ENCODE measurements at regions not wholly inside any gene's neighbourhood (a gene's known extent, or its start where the extent isn't known, plus 50 kb on each side); places are given as distances from the start of the nearest gene placed in this dataset.

DNA sequence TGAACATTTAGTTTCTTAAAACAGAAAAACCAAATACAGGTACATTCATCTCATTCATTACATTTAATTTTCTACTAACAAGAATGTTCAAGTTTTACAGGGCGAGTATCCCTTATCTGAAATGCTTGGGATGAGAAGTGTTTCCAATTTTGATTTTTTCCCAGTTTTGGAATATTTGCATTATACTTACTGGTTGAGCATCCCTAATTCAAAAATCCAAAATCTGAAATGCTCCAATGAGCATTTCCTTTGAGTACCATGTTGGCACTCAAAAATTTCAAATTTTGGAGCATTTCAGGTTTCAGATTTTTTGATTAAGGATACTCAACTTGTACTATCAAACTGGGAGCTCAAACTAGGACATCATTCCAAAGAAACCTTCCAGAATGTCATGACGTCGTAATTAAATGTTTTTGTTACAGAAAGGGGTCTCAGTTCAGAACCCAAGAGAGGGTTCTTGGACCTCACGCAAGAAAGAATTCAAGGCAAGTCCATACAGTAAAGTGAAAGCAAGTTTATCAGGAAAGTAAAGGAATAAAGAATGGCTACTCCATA lies 90.8 kb upstream of the PIK3CG start:
- TF ChIP-seq, protein P1, sequence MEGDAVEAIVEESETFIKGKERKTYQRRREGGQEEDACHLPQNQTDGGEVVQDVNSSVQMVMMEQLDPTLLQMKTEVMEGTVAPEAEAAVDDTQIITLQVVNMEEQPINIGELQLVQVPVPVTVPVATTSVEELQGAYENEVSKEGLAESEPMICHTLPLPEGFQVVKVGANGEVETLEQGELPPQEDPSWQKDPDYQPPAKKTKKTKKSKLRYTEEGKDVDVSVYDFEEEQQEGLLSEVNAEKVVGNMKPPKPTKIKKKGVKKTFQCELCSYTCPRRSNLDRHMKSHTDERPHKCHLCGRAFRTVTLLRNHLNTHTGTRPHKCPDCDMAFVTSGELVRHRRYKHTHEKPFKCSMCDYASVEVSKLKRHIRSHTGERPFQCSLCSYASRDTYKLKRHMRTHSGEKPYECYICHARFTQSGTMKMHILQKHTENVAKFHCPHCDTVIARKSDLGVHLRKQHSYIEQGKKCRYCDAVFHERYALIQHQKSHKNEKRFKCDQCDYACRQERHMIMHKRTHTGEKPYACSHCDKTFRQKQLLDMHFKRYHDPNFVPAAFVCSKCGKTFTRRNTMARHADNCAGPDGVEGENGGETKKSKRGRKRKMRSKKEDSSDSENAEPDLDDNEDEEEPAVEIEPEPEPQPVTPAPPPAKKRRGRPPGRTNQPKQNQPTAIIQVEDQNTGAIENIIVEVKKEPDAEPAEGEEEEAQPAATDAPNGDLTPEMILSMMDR (conservative IDR thresholded peaks at IDR 0.05) = no peak
- TF ChIP-seq ZFX (IDR thresholded peaks at IDR 0.05) = no peak
- H3K27ac ChIP-seq = no peak overlapping the region

DNA sequence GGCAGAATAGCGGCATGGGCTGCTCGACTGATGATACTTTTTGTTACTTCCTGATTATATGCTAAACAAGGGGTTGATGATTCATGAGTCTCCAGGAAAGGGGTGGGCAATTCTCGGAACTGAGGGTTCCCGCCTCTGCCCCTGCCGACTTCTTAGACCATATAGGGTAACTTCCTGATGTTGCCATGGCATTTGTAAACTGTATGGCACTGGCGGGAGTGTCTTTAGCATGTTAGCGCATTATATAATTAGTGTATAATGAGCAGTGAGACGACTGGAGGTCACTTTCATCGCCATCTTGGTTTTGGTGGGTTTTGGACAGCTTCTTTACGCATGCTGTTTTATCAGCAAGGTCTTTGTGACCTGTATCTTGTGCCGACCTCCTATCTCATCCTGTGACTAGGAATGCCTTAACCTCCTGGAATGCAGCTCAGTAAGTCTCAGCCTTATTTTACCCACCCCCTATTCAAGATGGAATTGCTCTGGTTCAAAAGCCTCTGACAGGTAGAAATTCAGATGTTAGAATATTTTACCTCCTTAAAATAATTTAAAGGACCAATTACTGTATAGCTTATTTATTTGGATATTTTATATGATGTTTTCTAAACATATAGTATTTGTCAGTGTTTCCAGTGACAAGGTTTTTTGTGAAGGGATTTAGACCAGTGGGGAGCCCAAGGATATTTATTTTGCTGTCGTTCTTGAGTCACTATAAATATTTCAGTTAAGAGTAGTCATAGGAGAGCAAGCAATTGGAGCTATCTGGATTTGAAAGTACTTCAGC lies 90.1 kb upstream of the PIK3CG start:
- TF ChIP-seq, protein P1 (conservative IDR thresholded peaks at IDR 0.05) = no peak
- TF ChIP-seq ZFX (IDR thresholded peaks at IDR 0.05) = no peak

DNA sequence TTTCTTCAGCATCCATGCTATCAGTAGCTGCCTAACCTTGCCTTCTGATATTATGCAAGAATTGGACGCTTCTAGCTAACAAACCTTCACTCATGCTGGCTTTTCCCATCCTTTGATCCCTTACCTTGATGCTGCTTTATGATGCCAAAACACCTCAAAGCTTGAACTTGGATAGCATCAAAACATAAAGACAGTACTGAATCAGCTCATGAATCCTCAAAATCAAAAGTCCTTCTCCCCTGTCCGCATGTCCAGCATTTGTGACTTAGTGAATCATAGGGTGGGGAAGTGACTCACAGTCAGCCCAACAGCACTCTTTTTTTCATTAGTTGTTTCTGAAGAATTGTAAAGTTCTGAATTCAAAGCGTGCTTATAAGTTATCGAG lies 89.5 kb upstream of the PIK3CG start:
- no peak overlapping the region for H3K27ac ChIP-seq

More for the DNA sequence above, 90.1 kb upstream of the PIK3CG start:
- no peak overlapping the region for H3K27ac ChIP-seq

DNA sequence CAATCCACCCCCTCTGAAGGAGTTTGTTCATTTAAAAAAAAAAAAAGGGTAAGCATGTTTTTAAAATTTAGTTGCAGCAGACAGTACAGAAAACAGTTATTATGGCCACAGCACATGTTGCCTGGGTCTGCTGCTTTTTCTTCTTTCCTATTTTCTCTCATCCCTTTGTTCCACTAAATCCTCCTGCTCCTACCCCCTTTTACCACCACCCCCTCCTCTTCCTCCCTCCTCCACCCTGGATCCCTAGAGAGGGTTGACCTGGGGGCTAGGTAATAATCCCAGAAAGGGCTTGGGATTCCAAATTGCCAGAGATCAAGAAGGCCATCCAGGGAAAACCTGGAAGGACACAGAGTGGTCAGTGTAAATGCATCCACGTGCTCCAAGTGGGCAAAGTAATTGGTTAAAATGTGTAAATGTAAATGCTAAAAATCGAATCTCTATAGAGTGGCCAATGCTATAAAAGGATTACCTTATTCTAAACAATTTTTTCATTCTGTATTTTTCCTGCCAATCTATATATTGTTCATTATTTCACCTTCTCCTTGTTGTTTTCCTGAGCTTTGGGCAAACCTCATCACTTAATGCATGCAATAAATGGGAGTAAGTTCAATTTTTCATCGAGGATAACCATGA lies 89.0 kb upstream of the PIK3CG start:
- no peak overlapping the region for H3K27ac ChIP-seq
- TF ChIP-seq, protein P1 (conservative IDR thresholded peaks at IDR 0.05) = no peak
- TF ChIP-seq ZFX (IDR thresholded peaks at IDR 0.05) = no peak

More for the DNA sequence above, 89.5 kb upstream of the PIK3CG start:
- TF ChIP-seq, protein P1 (conservative IDR thresholded peaks at IDR 0.05) = no peak
- TF ChIP-seq ZFX (IDR thresholded peaks at IDR 0.05) = no peak

DNA sequence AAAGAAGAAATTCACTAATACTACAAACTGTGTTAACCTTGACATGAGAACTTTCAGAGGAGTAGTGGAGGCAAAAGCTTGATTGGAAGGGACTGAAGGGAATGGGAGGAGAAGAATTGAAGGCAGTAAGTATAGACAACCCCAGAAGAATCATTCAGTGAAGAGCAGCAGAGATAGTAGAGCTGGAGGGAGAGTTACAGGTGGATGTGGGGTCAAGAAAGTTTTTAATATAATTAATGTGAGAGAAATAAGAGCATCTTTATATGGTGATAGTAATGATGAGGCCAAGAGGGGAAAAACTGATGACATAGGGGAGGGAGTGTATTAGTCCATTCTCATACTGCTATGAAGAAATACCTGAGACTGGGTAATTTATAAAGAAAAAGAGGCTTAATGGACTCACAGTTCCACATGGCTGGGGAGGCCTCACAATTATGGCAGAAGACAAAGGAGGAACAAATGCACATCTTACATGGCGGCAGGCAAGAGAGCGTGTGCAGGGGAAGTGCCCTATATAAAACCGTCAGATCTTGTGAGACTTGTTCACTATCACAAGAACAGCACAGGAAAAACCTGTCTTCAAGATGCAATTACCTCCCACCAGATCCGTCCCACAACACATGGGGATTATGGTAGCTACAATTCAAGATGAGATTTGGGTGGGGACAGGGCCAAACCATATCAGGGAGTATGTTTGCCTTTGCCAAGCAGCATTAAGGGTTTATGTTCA lies 88.3 kb upstream of the PIK3CG start:
- H3K27ac ChIP-seq = no peak overlapping the region
- no peak for TF ChIP-seq ZFX (IDR thresholded peaks at IDR 0.05)
- TF ChIP-seq, protein P1 (conservative IDR thresholded peaks at IDR 0.05) = no peak

DNA sequence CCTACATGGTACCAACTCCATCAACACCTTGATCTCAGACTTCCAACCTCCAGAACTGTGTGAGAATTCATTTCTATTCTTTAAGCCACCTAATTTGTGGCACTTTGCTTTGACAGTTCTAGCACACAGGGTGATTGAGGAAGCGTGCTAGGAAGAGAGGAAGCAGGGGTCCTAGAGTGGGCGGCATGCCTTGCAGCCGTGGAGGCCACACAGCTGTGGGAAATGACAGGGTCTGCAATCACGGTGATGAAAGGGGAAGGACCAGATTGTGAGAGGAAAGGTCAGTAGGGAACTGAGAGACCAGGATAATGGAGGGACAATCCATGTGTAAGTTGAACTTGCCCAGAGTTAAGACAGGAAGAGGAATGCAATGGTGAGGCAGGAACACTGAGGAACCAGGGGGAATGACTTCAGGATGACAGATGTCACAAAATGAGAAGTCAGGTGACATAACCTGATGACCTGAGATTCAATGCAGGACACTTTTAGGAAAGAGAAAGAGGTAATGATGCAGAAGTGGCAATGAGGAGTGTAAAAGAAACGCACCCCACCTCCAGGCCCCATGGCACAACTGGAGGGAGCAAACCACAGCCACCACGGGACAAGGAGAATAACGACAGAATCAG lies 87.3 kb upstream of the PIK3CG start:
- H3K27ac ChIP-seq = no peak overlapping the region
- TF ChIP-seq, protein P1 (conservative IDR thresholded peaks at IDR 0.05) = no peak
- no peak for TF ChIP-seq ZFX (IDR thresholded peaks at IDR 0.05)
